ENCODE measurements at regions not wholly inside any gene's neighbourhood (a gene's known extent, or its start where the extent isn't known, plus 50 kb on each side); places are given as distances from the start of the nearest gene placed in this dataset.
"Not testable (repeated sequence)": the region's sequence is repeated elsewhere in the genome, so short reads cannot be mapped to it uniquely, and the experiment has no call there.

DNA sequence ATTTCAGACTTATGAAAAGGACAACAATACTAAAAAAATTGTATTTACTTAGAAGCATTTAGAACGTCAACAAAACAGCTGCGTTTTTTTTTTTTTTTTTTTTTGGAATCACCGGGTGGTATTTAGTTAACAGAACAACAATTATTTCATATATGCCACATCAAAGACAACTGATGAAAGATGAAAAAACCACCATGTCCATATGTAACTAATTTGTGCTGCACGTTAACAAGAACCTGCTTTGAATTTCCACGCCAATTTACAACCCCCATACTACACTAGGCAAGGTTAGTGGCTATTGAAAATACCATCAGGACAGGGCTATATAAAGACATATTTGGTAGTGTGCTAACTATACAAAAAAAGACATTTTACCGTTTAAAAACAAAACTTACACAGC lies 189.3 kb upstream of the ROBO1 start:
- no peak for DNase-seq

DNA sequence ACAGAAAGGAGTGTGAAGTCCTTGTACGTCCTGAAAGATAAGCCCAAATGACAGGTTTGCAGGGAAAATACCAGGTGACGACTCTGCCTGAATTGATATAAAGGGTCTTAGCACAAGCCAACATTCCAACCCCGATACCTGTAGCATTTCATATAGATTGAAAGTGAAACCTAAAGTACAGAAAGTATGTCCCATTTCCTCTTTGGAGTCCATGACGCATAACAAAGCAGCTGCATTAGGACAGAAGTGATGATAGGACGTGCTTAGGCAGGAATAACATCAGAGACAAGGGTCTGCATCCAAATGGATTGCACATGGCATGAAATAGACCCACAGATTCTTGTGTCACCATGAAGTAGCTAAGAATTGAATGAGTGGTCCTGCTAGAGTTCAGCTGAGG lies 187.0 kb upstream of the ROBO1 start:
- Histone ChIP-seq H3K9me3 (no peaks in the 10 kb centered on the region), H3K36me3 (no peaks in the 10 kb centered on the region), H3K4me3 (no peak overlapping the region), H3K27me3 (no peaks in the 10 kb centered on the region), H3K27ac (no peak overlapping the region), H3K4me1 (no peaks in the 10 kb centered on the region)
- DNase-seq: no peak
- TF ChIP-seq POLR2A (IDR thresholded peaks at IDR 0.05) (no peak), CTCF (IDR thresholded peaks at IDR 0.05) (no peak)

More for the DNA sequence above, 189.3 kb upstream of the ROBO1 start:
- H3K27ac ChIP-seq: no peak overlapping the region
- H3K4me1 ChIP-seq: no peaks in the 10 kb centered on the region
- no peak overlapping the region for H3K4me3 ChIP-seq
- TF ChIP-seq POLR2A (IDR thresholded peaks at IDR 0.05): no peak
- TF ChIP-seq CTCF (IDR thresholded peaks at IDR 0.05): no peak
- no peaks in the 10 kb centered on the region for H3K27me3 ChIP-seq
- H3K36me3 ChIP-seq: no peaks in the 10 kb centered on the region
- no peaks in the 10 kb centered on the region for H3K9me3 ChIP-seq

- no peak for TF ChIP-seq POLR2A (IDR thresholded peaks at IDR 0.05)
- no peak for TF ChIP-seq CTCF (IDR thresholded peaks at IDR 0.05)
- Histone ChIP-seq H3K27me3 (no peaks in the 10 kb centered on the region), H3K27ac (no peak overlapping the region), H3K4me1 (no peaks in the 10 kb centered on the region), H3K9me3 (no peaks in the 10 kb centered on the region), H3K4me3 (no peak overlapping the region), H3K36me3 (no peaks in the 10 kb centered on the region)
- no peak for DNase-seq
These were observed 185.8 kb upstream of the ROBO1 start for GRCh38 chr3:79953591-79954101.

GRCh38 chr3:79951426-79951825 lies 183.6 kb upstream of the ROBO1 start:
- not testable (repeated sequence) for H3K4me3 ChIP-seq, DNase-seq, H3K27me3 ChIP-seq, H3K4me1 ChIP-seq, H3K9me3 ChIP-seq, H3K27ac ChIP-seq, H3K36me3 ChIP-seq

- Histone ChIP-seq H3K4me3 (no peak overlapping the region), H3K27ac (no peak overlapping the region), H3K4me1 (no peaks in the 10 kb centered on the region), H3K9me3 (no peaks in the 10 kb centered on the region), H3K36me3 (no peaks in the 10 kb centered on the region), H3K27me3 (no peaks in the 10 kb centered on the region)
- no peak for DNase-seq
- no peak for TF ChIP-seq POLR2A (IDR thresholded peaks at IDR 0.05)
- no peak for TF ChIP-seq CTCF (IDR thresholded peaks at IDR 0.05)
These were observed 180.2 kb upstream of the ROBO1 start for GRCh38 chr3:79947957-79948356.

- Histone ChIP-seq H3K4me1 (no peaks in the 10 kb centered on the region), H3K9me3 (no peaks in the 10 kb centered on the region), H3K4me3 (no peak overlapping the region), H3K27me3 (no peaks in the 10 kb centered on the region), H3K36me3 (no peaks in the 10 kb centered on the region), H3K27ac (no peak overlapping the region)
- DNase-seq: no peak
- TF ChIP-seq POLR2A (IDR thresholded peaks at IDR 0.05) (no peak), CTCF (IDR thresholded peaks at IDR 0.05) (no peak)
These were observed 179.7 kb upstream of the ROBO1 start for GRCh38 chr3:79947469-79947868.

All from Peyer's patch (tissue), 4 donors.